Liver (tissue), 8 donors: ENCODE measurements at regions not wholly inside any gene's neighbourhood (a gene's known extent, or its start where the extent isn't known, plus 50 kb on each side); places are given as distances from the start of the nearest gene placed in this dataset.

Source experiments
- DNase-seq: peaks from one replicate; pipeline ENCODE4 v3.0.0-alpha.2; 2017; ENCODE audit warnings: low spot score
- H3K27ac ChIP-seq, 2 donors: one replicate each; pipeline ENCODE4 v1.7.0; 2013; ENCODE audit warnings: inconsistent platforms in 2 of 2, low read length in 2 of 2, control low read depth in 1 of 2, low read depth in 1 of 2, mild to moderate bottlenecking in 1 of 2
- H3K27me3 ChIP-seq, 4 donors: one replicate each; pipeline versions ENCODE4 v1.6.1 to v1.7.0; 2013; ENCODE audit warnings: low read length in 3 of 4, inconsistent platforms in 1 of 4, mild to moderate bottlenecking in 1 of 4, moderate library complexity in 1 of 4; ENCODE audit not compliant: control insufficient read depth in 4 of 4, insufficient read depth in 4 of 4
- H3K36me3 ChIP-seq, 4 donors: one replicate each; pipeline versions ENCODE4 v1.6.1 to v1.7.0; 2013; ENCODE audit warnings: low read length in 3 of 4, mild to moderate bottlenecking in 3 of 4, low read depth in 1 of 4, moderate library complexity in 1 of 4; ENCODE audit not compliant: control insufficient read depth in 4 of 4, insufficient read depth in 3 of 4
- H3K4me1 ChIP-seq, 4 donors: one replicate each; pipeline versions ENCODE4 v1.6.1 to v1.7.0; 2013; ENCODE audit warnings: low read length in 3 of 4, mild to moderate bottlenecking in 3 of 4, moderate library complexity in 1 of 4; ENCODE audit not compliant: control insufficient read depth in 4 of 4, insufficient read depth in 4 of 4
- H3K4me3 ChIP-seq, 3 donors: one replicate each; pipeline versions ENCODE4 v1.6.1 to v1.7.0; 2013; ENCODE audit warnings: low read length in 3 of 3, control low read depth in 1 of 3, low read depth in 1 of 3, mild to moderate bottlenecking in 1 of 3
- H3K9ac ChIP-seq, 2 donors: one replicate each; pipeline ENCODE4 v1.7.0; 2013; ENCODE audit warnings: low read length in 2 of 2, mild to moderate bottlenecking in 2 of 2, moderate library complexity in 2 of 2, control low read depth in 1 of 2, low read depth in 1 of 2
- H3K9me3 ChIP-seq, 4 donors: one replicate each; pipeline versions ENCODE4 v1.6.1 to v1.7.0; 2013; ENCODE audit warnings: low read length in 3 of 4; ENCODE audit not compliant: control insufficient read depth in 4 of 4
- ATF3 ChIP-seq: IDR thresholded peaks from 2 replicates; pipeline ENCODE4 v1.6.1; 2016; ENCODE audit warnings: antibody characterized with exemption
- CTCF ChIP-seq: fragments of 150-350 bp; IDR thresholded peaks from 2 replicates; pipeline ENCODE4 v1.5.1; 2017; ENCODE audit warnings: improper control_type of control experiment, low read depth, low read length; ENCODE audit not compliant: missing input control
- EGR1 ChIP-seq, 2 donors: IDR thresholded peaks; 2 replicates each; pipeline ENCODE4 v1.6.1; 2016 to 2018; ENCODE audit warnings: antibody characterized with exemption in 2 of 2, low read depth in 2 of 2
- FOXA1 ChIP-seq: IDR thresholded peaks from 2 replicates; pipeline ENCODE4 v1.6.1; 2016; ENCODE audit warnings: antibody characterized with exemption
- FOXA2 ChIP-seq: IDR thresholded peaks from 2 replicates; pipeline ENCODE4 v1.6.1; 2016; ENCODE audit warnings: antibody characterized with exemption
- GABPA ChIP-seq, 2 donors: IDR thresholded peaks in 1 of 2; conservative IDR thresholded peaks in 1 of 2; 2 replicates each; pipeline ENCODE4 v1.6.1; 2016; ENCODE audit warnings: antibody characterized with exemption in 2 of 2, mild to moderate bottlenecking in 1 of 2, moderate library complexity in 1 of 2
- HNF4A ChIP-seq, 2 donors: conservative IDR thresholded peaks; 2 replicates each; pipeline ENCODE4 v1.6.1; 2016; ENCODE audit warnings: antibody characterized with exemption in 2 of 2, mild to moderate bottlenecking in 2 of 2
- HNF4G ChIP-seq: IDR thresholded peaks from 2 replicates; pipeline ENCODE4 v1.6.1; 2016; ENCODE audit warnings: antibody characterized with exemption
- JUND ChIP-seq, 2 donors: IDR thresholded peaks; 2 replicates each; pipeline ENCODE4 v1.6.1; 2016; ENCODE audit warnings: antibody characterized with exemption in 2 of 2
- MAX ChIP-seq: IDR thresholded peaks from 2 replicates; pipeline ENCODE4 v1.6.1; 2016; ENCODE audit warnings: antibody characterized with exemption
- NR2F2 ChIP-seq: IDR thresholded peaks from 2 replicates; pipeline ENCODE4 v1.6.1; 2016; ENCODE audit warnings: antibody characterized with exemption
- RAD21 ChIP-seq, 2 donors: IDR thresholded peaks; 2 replicates each; pipeline ENCODE4 v1.6.1; 2016; ENCODE audit warnings: antibody characterized with exemption in 2 of 2, mild to moderate bottlenecking in 2 of 2
- REST ChIP-seq: IDR thresholded peaks from 2 replicates; pipeline ENCODE4 v1.6.1; 2016; ENCODE audit warnings: antibody characterized with exemption, mild to moderate bottlenecking
- RXRA ChIP-seq, 2 donors: IDR thresholded peaks; 2 replicates each; pipeline ENCODE4 v1.6.1; 2017 to 2018; ENCODE audit warnings: antibody characterized with exemption in 2 of 2, mild to moderate bottlenecking in 1 of 2
- SP1 ChIP-seq: IDR thresholded peaks from 2 replicates; pipeline ENCODE4 v1.6.1; 2018; ENCODE audit warnings: antibody characterized with exemption, mild to moderate bottlenecking
- TAF1 ChIP-seq: conservative IDR thresholded peaks from 2 replicates; pipeline ENCODE4 v1.6.1; 2016; ENCODE audit warnings: antibody characterized with exemption, mild to moderate bottlenecking
- YY1 ChIP-seq: IDR thresholded peaks from 2 replicates; pipeline ENCODE4 v1.6.1; 2016; ENCODE audit warnings: antibody characterized with exemption, mild to moderate bottlenecking
- ZBTB33 ChIP-seq: IDR thresholded peaks from 2 replicates; pipeline ENCODE4 v1.6.1; 2016; ENCODE audit warnings: antibody characterized with exemption
- WGBS: extraction: QIAGEN DNeasy Blood & Tissue Kit; methylation state at CpG from one replicate; pipeline ENCODE4 v1.1.7; 2013; 5-methylcytosine and 5-hydroxymethylcytosine counted together
- donor health status: healthy.
- donor health status: healthy.
- donor health status: healthy.
- donor health status: healthy.
- donor health status: healthy.

- Histone ChIP-seq H3K4me1 (no peaks in the 10 kb centered on the region), H3K36me3 (no peaks in the 10 kb centered on the region), H3K27me3 (peaks cover 0 to 2% (median 0%) of the 10 kb centered on the region in 4 donors), H3K27ac (no peak overlapping the region), H3K9me3 (peaks cover 0 to 4% (median 0%) of the 10 kb centered on the region in 4 donors), H3K9ac (no peak overlapping the region), H3K4me3 (no peak overlapping the region)
- no peak for DNase-seq
- WGBS: 44% methylated on average over 1 of the region's 1 CpG
- no peak for TF ChIP-seq FOXA1
- TF ChIP-seq CTCF: no peak
- no peak for TF ChIP-seq SP1
- no peak for TF ChIP-seq MAX
- no peak for TF ChIP-seq NR2F2
- no peak for TF ChIP-seq ATF3
- no peak for TF ChIP-seq REST
- no peak for TF ChIP-seq HNF4G
- TF ChIP-seq JUND (IDR thresholded peaks at IDR 0.05): no peak
- no peak for TF ChIP-seq HNF4A (conservative IDR thresholded peaks at IDR 0.05)
- TF ChIP-seq RXRA (IDR thresholded peaks at IDR 0.05): no peak
- TF ChIP-seq RAD21 (IDR thresholded peaks at IDR 0.05): no peak
- no peak for TF ChIP-seq GABPA (IDR thresholded peaks at IDR 0.05 in 1 of 2, conservative IDR thresholded peaks at IDR 0.05 in 1 of 2)
- TF ChIP-seq YY1: no peak
- no peak for TF ChIP-seq EGR1 (IDR thresholded peaks at IDR 0.05; ENCODE audit: low read depth in 2 of 2)
- TF ChIP-seq FOXA2: no peak
- no peak for TF ChIP-seq TAF1
- TF ChIP-seq ZBTB33: no peak
These were observed 502.3 kb downstream of the NUF2 start for GRCh38 chr1:163824006-163824405.
